H9 (cell line): ENCODE measurements at regions not wholly inside any gene's neighbourhood (a gene's known extent, or its start where the extent isn't known, plus 50 kb on each side); places are given as distances from the start of the nearest gene placed in this dataset.

Source experiments
- DNase-seq: peaks from one replicate; pipeline ENCODE4 v3.0.0-alpha.2; 2017
- H2AFZ ChIP-seq: one replicate; pipeline ENCODE4 v1.6.1; 2013; ENCODE audit warnings: mild to moderate bottlenecking, low read length, control low read depth, moderate library complexity
- H2AK5ac ChIP-seq: 2 replicates; pipeline ENCODE4 v1.6.1; 2013; ENCODE audit warnings: low read length, control low read depth, mixed read lengths; ENCODE audit not compliant: insufficient read length
- H2BK120ac ChIP-seq: one replicate; pipeline ENCODE4 v1.6.1; 2013; ENCODE audit warnings: low read depth, mild to moderate bottlenecking, low read length, control low read depth, inconsistent platforms; ENCODE audit not compliant: poor library complexity, severe bottlenecking
- H2BK12ac ChIP-seq: 2 replicates; pipeline ENCODE4 v1.6.1; 2013; ENCODE audit warnings: low read length, control low read depth, mixed read lengths, low read depth; ENCODE audit not compliant: insufficient read length
- H2BK15ac ChIP-seq: 2 replicates; pipeline ENCODE4 v1.6.1; 2013; ENCODE audit warnings: low read depth, low read length, control low read depth
- H2BK20ac ChIP-seq: one replicate; pipeline ENCODE4 v1.6.1; 2013; ENCODE audit warnings: low read depth, mild to moderate bottlenecking, low read length, control low read depth, inconsistent platforms; ENCODE audit not compliant: poor library complexity, severe bottlenecking
- H2BK5ac ChIP-seq: 2 replicates; pipeline ENCODE4 v1.6.1; 2013; ENCODE audit warnings: low read length, control low read depth, mixed read lengths; ENCODE audit not compliant: insufficient read length
- H3K14ac ChIP-seq: 2 replicates; pipeline ENCODE4 v1.6.1; 2013; ENCODE audit warnings: low read length, control low read depth; ENCODE audit not compliant: insufficient read depth
- H3K18ac ChIP-seq: 2 replicates; pipeline ENCODE4 v1.6.1; 2013; ENCODE audit warnings: low read depth, mild to moderate bottlenecking, mixed read lengths, low read length, control low read depth; ENCODE audit not compliant: insufficient read length
- H3K23ac ChIP-seq: 2 replicates; pipeline ENCODE4 v1.6.1; 2013; ENCODE audit warnings: low read length, control low read depth, mixed read lengths, low read depth; ENCODE audit not compliant: insufficient read length
- H3K23me2 ChIP-seq: 2 replicates; pipeline ENCODE4 v1.6.1; 2013; ENCODE audit warnings: low read depth, mild to moderate bottlenecking, mixed read lengths, low read length, control low read depth; ENCODE audit not compliant: insufficient read length, poor library complexity, severe bottlenecking
- H3K27ac ChIP-seq: 2 replicates; pipeline ENCODE4 v1.5.1; 2013; ENCODE audit warnings: low read length, control low read depth, mixed read lengths, low read depth; ENCODE audit not compliant: insufficient read length
- H3K27me3 ChIP-seq: 2 replicates; pipeline ENCODE4 v1.6.1; 2013; ENCODE audit warnings: low read length, control low read depth, inconsistent platforms; ENCODE audit not compliant: insufficient read depth
- H3K4ac ChIP-seq: 2 replicates; pipeline ENCODE4 v1.6.1; 2013; ENCODE audit warnings: low read depth, mild to moderate bottlenecking, control low read depth, inconsistent platforms, low read length, moderate library complexity
- H3K4me1 ChIP-seq: 2 replicates; pipeline ENCODE4 v1.6.1; 2013; ENCODE audit warnings: low read length, control low read depth, inconsistent platforms; ENCODE audit not compliant: insufficient read depth
- H3K4me2 ChIP-seq: 2 replicates; pipeline ENCODE4 v1.6.1; 2013; ENCODE audit warnings: low read length, control low read depth, mixed read lengths; ENCODE audit not compliant: insufficient read length, insufficient read depth
- H3K56ac ChIP-seq: 2 replicates; pipeline ENCODE4 v1.6.1; 2013; ENCODE audit warnings: low read depth, mild to moderate bottlenecking, mixed read lengths, low read length, control low read depth; ENCODE audit not compliant: insufficient read length
- H3K79me1 ChIP-seq: 2 replicates; pipeline ENCODE4 v1.6.1; 2013; ENCODE audit warnings: low read depth, mild to moderate bottlenecking, moderate library complexity, low read length, control low read depth, inconsistent platforms; ENCODE audit not compliant: insufficient read depth, poor library complexity, severe bottlenecking
- H3K79me2 ChIP-seq: 2 replicates; pipeline ENCODE4 v1.6.1; 2013; ENCODE audit warnings: low read length, control low read depth, inconsistent platforms; ENCODE audit not compliant: insufficient read depth
- H3K9ac ChIP-seq: 2 replicates; pipeline ENCODE4 v1.6.1; 2013; ENCODE audit warnings: low read length, control low read depth, mixed read lengths; ENCODE audit not compliant: insufficient read length; ENCODE audit errors: extremely low read depth
- H3K9me3 ChIP-seq: one replicate; pipeline ENCODE4 v1.6.1; 2013; ENCODE audit warnings: low read depth, low read length, inconsistent platforms; ENCODE audit not compliant: control insufficient read depth
- H3T11ph ChIP-seq: one replicate; pipeline ENCODE4 v1.6.1; 2013; ENCODE audit warnings: mild to moderate bottlenecking, low read length, control low read depth, inconsistent platforms
- H4K20me1 ChIP-seq: one replicate; pipeline ENCODE4 v1.6.1; 2013; ENCODE audit not compliant: control insufficient read depth, insufficient read length, insufficient read depth
- H4K5ac ChIP-seq: 2 replicates; pipeline ENCODE4 v1.6.1; 2013; ENCODE audit warnings: low read depth, mild to moderate bottlenecking, mixed read lengths, low read length, control low read depth; ENCODE audit not compliant: insufficient read length
- H4K8ac ChIP-seq: replicated peaks from 2 replicates; pipeline ENCODE4 v1.6.1; 2013; ENCODE audit warnings: low read length, control low read depth, mixed read lengths, low read depth; ENCODE audit not compliant: insufficient read length
- H4K91ac ChIP-seq: 2 replicates; pipeline ENCODE4 v1.6.1; 2013; ENCODE audit warnings: low read depth, mild to moderate bottlenecking, moderate library complexity, mixed read lengths, low read length, control low read depth; ENCODE audit not compliant: insufficient read length
- H3K27ac Mint-ChIP-seq, 3 experiments: 2 replicates in 2 of 3; 3 replicates in 1 of 3; pipeline ENCODE4 v1.8.0; 2020 to 2021; ENCODE audit warnings: mixed read lengths in 3 of 3, mild to moderate bottlenecking in 1 of 3, moderate library complexity in 1 of 3
- H3K27me3 Mint-ChIP-seq: 2 replicates; pipeline ENCODE4 v1.8.0; 2021; ENCODE audit warnings: low read depth, mild to moderate bottlenecking, moderate library complexity, mixed read lengths
- H3K36me3 Mint-ChIP-seq, 3 experiments: 2 replicates in 2 of 3; 3 replicates in 1 of 3; pipeline ENCODE4 v1.8.0; 2020 to 2021; ENCODE audit warnings: low read depth in 3 of 3, mixed read lengths in 3 of 3; ENCODE audit not compliant: insufficient read depth in 1 of 3
- H3K4me1 Mint-ChIP-seq, 2 experiments: 2 replicates each; pipeline ENCODE4 v1.8.0; 2020; ENCODE audit warnings: mixed read lengths in 2 of 2
- H3K4me3 Mint-ChIP-seq, 2 experiments: 2 replicates in 1 of 2; 3 replicates in 1 of 2; pipeline ENCODE4 v1.8.0; 2020 to 2021; ENCODE audit warnings: mild to moderate bottlenecking in 2 of 2, mixed read lengths in 2 of 2, moderate library complexity in 1 of 2
- H3K9me3 Mint-ChIP-seq, 2 experiments: 2 replicates in 1 of 2; 3 replicates in 1 of 2; pipeline ENCODE4 v1.8.0; 2020; ENCODE audit warnings: mild to moderate bottlenecking in 2 of 2, mixed read lengths in 2 of 2, moderate library complexity in 1 of 2
- WGBS: extraction: QIAGEN DNeasy Blood & Tissue Kit; methylation state at CpG from one replicate; pipeline ENCODE4 v1.1.7; 2013; ENCODE audit warnings: missing lambda C conversion rate, low lambda C conversion rate, mixed read lengths; ENCODE audit not compliant: insufficient read length; ENCODE audit errors: extremely low coverage; 5-methylcytosine and 5-hydroxymethylcytosine counted together
- TF ChIP-seq, protein P1 (sequence below): fragments of 200-600 bp; sonication (generic); conservative IDR thresholded peaks from 3 replicates; pipeline ENCODE4 v1.8.0; 2021; ENCODE audit warnings: antibody characterized with exemption, mild to moderate bottlenecking

DNA sequence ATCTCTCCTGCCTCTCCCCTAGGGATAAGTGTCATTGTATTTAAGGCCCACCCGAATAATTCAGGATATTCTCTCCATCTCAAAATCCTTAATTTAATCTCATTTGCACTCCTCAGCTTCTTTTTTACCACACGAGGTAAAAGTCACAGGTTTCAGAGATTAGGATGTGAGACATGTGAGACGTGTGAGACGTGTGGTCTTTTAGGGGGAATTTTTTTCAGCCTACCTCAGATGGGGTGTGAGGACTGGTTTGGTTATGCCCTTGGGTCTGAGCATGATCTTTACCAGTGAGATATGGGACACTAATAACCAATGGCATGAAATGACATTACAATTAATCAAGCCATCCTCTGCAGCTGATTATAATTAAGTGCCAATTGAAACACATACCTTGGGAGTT, 324.2 kb downstream of the BMP2 start:
- Histone ChIP-seq H3K4ac (no peak overlapping the region), H3K27me3 (no peaks in the 10 kb centered on the region), H4K8ac (no peak overlapping the region), H3K9ac (no peak overlapping the region), H2BK15ac (no peak overlapping the region), H3K27ac (no peak overlapping the region), H4K5ac (no peak overlapping the region), H2BK120ac (no peak overlapping the region), H3K18ac (no peak overlapping the region), H2BK12ac (no peak overlapping the region), H3K23me2 (no peaks in the 10 kb centered on the region), H4K91ac (no peak overlapping the region), H2AK5ac (no peak overlapping the region), H3K79me2 (no peaks in the 10 kb centered on the region), H2BK5ac (no peak overlapping the region), H3K56ac (no peak overlapping the region), H3K4me2 (no peak overlapping the region), H3K4me1 (no peaks in the 10 kb centered on the region; the same call in 1 of the 2 replicates), H3K9me3 (no peaks in the 10 kb centered on the region), H4K20me1 (no peaks in the 10 kb centered on the region), H3K79me1 (no peaks in the 10 kb centered on the region), H3K23ac (no peak overlapping the region), H2AFZ (no peak overlapping the region), H2BK20ac (no peak overlapping the region), H3K14ac (no peak overlapping the region), H3T11ph (no peak overlapping the region)
- Mint-ChIP-seq H3K27me3 (no peaks in the 10 kb centered on the region), H3K9me3 (no peaks in the 10 kb centered on the region), H3K36me3 (no peaks in the 10 kb centered on the region), H3K4me3 (no peak overlapping the region), H3K27ac (no peak overlapping the region), H3K4me1 (peaks cover 4 to 6% of the 10 kb centered on the region in 2 experiments; a peak in 2 of 4 replicates)
- WGBS, result no CpG with 5 or more reads among the region's 4 CpGs
- TF ChIP-seq, protein P1, sequence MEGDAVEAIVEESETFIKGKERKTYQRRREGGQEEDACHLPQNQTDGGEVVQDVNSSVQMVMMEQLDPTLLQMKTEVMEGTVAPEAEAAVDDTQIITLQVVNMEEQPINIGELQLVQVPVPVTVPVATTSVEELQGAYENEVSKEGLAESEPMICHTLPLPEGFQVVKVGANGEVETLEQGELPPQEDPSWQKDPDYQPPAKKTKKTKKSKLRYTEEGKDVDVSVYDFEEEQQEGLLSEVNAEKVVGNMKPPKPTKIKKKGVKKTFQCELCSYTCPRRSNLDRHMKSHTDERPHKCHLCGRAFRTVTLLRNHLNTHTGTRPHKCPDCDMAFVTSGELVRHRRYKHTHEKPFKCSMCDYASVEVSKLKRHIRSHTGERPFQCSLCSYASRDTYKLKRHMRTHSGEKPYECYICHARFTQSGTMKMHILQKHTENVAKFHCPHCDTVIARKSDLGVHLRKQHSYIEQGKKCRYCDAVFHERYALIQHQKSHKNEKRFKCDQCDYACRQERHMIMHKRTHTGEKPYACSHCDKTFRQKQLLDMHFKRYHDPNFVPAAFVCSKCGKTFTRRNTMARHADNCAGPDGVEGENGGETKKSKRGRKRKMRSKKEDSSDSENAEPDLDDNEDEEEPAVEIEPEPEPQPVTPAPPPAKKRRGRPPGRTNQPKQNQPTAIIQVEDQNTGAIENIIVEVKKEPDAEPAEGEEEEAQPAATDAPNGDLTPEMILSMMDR, result no peak
- DNase-seq, result no peak
